GM23248 (cell line): ENCODE measurements at regions not wholly inside any gene's neighbourhood (a gene's known extent, or its start where the extent isn't known, plus 50 kb on each side); places are given as distances from the start of the nearest gene placed in this dataset.
"Not testable (repeated sequence)": the region's sequence is repeated elsewhere in the genome, so short reads cannot be mapped to it uniquely, and the experiment has no call there.

ENCODE experiments used
- EZH2 ChIP-seq: fragments of 200-600 bp; sonication (generic); IDR thresholded peaks from 2 replicates; pipeline ENCODE4 v1.6.1; 2018; ENCODE audit warnings: antibody characterized with exemption, mild to moderate bottlenecking; ENCODE audit not compliant: insufficient read depth, poor library complexity, severe bottlenecking
- EZH2phosphoT487 ChIP-seq: fragments of 200-600 bp; sonication (generic); IDR thresholded peaks from 2 replicates; pipeline ENCODE4 v1.6.1; 2018; ENCODE audit warnings: antibody characterized with exemption, moderate library complexity, mild to moderate bottlenecking, low read depth; ENCODE audit not compliant: insufficient read depth

DNA sequence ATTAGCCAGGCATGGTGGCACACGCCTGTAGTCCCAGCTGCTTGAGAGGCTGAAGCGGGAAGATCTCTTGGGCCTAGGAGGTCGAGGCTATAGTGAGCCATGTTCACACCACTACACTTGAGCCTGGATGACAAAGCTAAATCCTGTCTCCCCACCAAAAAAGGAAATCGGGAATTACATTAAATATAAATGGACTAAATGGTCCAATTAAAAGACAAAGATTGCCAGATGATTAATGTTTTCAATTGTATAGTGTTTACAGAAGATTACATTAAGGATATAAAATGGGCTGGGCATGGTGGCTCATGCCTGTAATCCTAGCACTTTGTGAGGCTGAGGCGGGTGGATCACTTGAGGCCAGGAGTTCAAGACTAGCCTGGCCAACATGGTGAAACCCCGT, 179.1 kb downstream of the TOMM20 start:
- not testable (repeated sequence) for TF ChIP-seq EZH2phosphoT487, EZH2
